H1 (cell line): ENCODE measurements at regions not wholly inside any gene's neighbourhood (a gene's known extent, or its start where the extent isn't known, plus 50 kb on each side); places are given as distances from the start of the nearest gene placed in this dataset.

ENCODE experiments used
- CHD1 ChIP-seq: IDR thresholded peaks from 2 replicates; pipeline ENCODE4 v1.6.1; 2012; ENCODE audit warnings: low read depth, low read length, improper control_type of control experiment
- CTBP2 ChIP-seq: IDR thresholded peaks from 2 replicates; pipeline ENCODE4 v1.7.0; 2011; ENCODE audit warnings: borderline replicate concordance, mild to moderate bottlenecking, moderate library complexity, mixed read lengths, low read length; ENCODE audit not compliant: insufficient read depth, insufficient read length
- EZH2 ChIP-seq: fragments of 200-600 bp; sonication (generic); IDR thresholded peaks from 2 replicates; pipeline ENCODE4 v1.7.1; 2012; ENCODE audit warnings: low read depth, mild to moderate bottlenecking, moderate library complexity, low read length, inconsistent platforms; ENCODE audit not compliant: severe bottlenecking
- HDAC2 ChIP-seq, 2 experiments: fragments of 300-600 bp in 1 of 2; sonication (generic) in 1 of 2; IDR thresholded peaks; 2 replicates each; pipeline ENCODE4 v1.6.1; 2011 to 2012; ENCODE audit warnings: low read depth in 2 of 2, low read length in 2 of 2, mild to moderate bottlenecking in 2 of 2, moderate library complexity in 2 of 2, borderline replicate concordance in 1 of 2, inconsistent platforms in 1 of 2
- KDM4A ChIP-seq: IDR thresholded peaks from one replicate; pipeline ENCODE4 v1.7.1; 2012; ENCODE audit warnings: low read depth, mild to moderate bottlenecking, moderate library complexity, low read length, inconsistent platforms; ENCODE audit not compliant: severe bottlenecking
- POU5F1 ChIP-seq: IDR thresholded peaks from 2 replicates; pipeline ENCODE4 v1.6.1; 2011; ENCODE audit warnings: low read depth, mild to moderate bottlenecking, low read length, moderate library complexity
- RAD21 ChIP-seq, 2 experiments: IDR thresholded peaks in 1 of 2; conservative IDR thresholded peaks in 1 of 2; 2 replicates each; pipeline ENCODE4 v1.6.1; 2011; ENCODE audit warnings: low read depth in 2 of 2, low read length in 2 of 2, improper control_type of control experiment in 1 of 2, inconsistent platforms in 1 of 2, mild to moderate bottlenecking in 1 of 2, moderate library complexity in 1 of 2
- SIRT6 ChIP-seq: IDR thresholded peaks from one replicate; pipeline ENCODE4 v1.7.1; 2012; ENCODE audit warnings: low read length, inconsistent platforms
- TEAD4 ChIP-seq: IDR thresholded peaks from 2 replicates; pipeline ENCODE4 v1.6.1; 2012; ENCODE audit warnings: low read depth, low read length, inconsistent platforms, mixed read lengths

DNA sequence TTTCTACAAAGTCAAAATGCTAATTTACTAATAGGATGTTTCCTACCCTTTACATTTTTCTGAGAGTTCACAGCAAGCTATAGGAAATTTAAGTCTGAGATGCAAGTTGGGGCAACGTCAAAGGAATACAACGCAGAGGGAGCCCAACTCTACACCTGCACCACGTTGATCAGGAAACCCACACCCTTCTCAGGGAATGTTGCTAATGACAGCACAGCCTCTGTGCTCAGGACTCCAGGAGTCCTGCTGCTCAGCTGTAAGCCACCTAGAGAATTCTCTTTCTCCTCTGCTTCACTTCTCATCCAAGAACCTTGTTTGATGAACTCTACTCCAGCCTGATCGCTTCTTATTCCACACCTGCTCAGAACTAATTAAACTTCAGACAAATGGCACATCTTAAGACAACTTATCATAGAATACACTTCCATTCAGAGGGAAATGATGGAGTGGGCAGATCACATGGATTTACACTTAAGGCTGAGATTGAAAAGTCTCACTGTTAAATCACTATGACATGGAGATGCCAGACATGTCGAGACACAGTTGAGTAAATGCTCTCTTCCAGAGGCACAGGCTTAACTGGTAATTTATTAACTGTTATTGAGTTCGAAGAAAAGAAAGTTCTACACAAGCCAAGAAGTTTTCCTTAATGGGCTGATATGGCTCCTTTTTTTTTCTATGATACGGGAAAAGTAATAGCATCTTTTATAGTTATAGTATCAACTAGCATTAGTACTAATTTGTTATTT is 811.6 kb upstream of the ARGLU1 start (continued):
- TF ChIP-seq CTBP2 (no peak), EZH2 (no peak), KDM4A (no peak), POU5F1 (no peak), TEAD4 (no peak), CHD1 (no peak), RAD21 (IDR thresholded peaks at IDR 0.05 in 1 of 2, conservative IDR thresholded peaks at IDR 0.05 in 1 of 2; ENCODE audit: low read depth in 2 of 2, low read length in 2 of 2) (no peak), HDAC2 (IDR thresholded peaks at IDR 0.05; ENCODE audit: borderline replicate concordance in 1 of 2, low read depth in 2 of 2, low read length in 2 of 2) (no peak), SIRT6 (no peak)
